Loucy (cell line): ENCODE measurements at regions not wholly inside any gene's neighbourhood (a gene's known extent, or its start where the extent isn't known, plus 50 kb on each side); places are given as distances from the start of the nearest gene placed in this dataset.
"Not testable (repeated sequence)": the region's sequence is repeated elsewhere in the genome, so short reads cannot be mapped to it uniquely, and the experiment has no call there.

ENCODE experiments used
- CTCF ChIP-seq: fragments of 200-600 bp; sonication (generic); conservative IDR thresholded peaks from 2 replicates; pipeline ENCODE4 v1.5.1; 2014; ENCODE audit warnings: mild to moderate bottlenecking, antibody characterized with exemption, low read length
- EZH2phosphoT487 ChIP-seq: fragments of 200-600 bp; IDR thresholded peaks from 2 replicates; pipeline ENCODE4 v1.6.1; 2018; ENCODE audit warnings: antibody characterized with exemption, mild to moderate bottlenecking, moderate library complexity, borderline replicate concordance

GRCh38 chr2:87693882-87694281, 54.0 kb upstream of the PLGLB2 start:
- TF ChIP-seq EZH2phosphoT487, CTCF: not testable (repeated sequence)
